Choroid plexus epithelial cell (primary cell): ENCODE measurements at regions not wholly inside any gene's neighbourhood (a gene's known extent, or its start where the extent isn't known, plus 50 kb on each side); places are given as distances from the start of the nearest gene placed in this dataset.

Experiments
- DNase-seq: peaks from one replicate; pipeline ENCODE4 v3.0.0-alpha.2; 2010; ENCODE audit warnings: low read depth
- H3K4me3 ChIP-seq: 2 replicates; pipeline ENCODE4 v1.5.1; 2011; ENCODE audit warnings: low read depth, mild to moderate bottlenecking, control low read depth, low read length, moderate library complexity
- CTCF ChIP-seq: conservative IDR thresholded peaks from 2 replicates; pipeline ENCODE4 v1.5.1; 2011; ENCODE audit warnings: low read depth, mild to moderate bottlenecking, control low read depth, inconsistent platforms, low read length, moderate library complexity

- no peak overlapping the region for H3K4me3 ChIP-seq
- TF ChIP-seq CTCF, result no peak
- no peak for DNase-seq
Observed at GRCh38 chr1:91130256-91130985, 108.6 kb upstream of the ZNF644 start.

GRCh38 chr1:91129458-91129857 is 107.6 kb upstream of the ZNF644 start:
- no peak for DNase-seq
- no peak overlapping the region for H3K4me3 ChIP-seq

GRCh38 chr1:91129017-91129416 is 107.2 kb upstream of the ZNF644 start:
- H3K4me3 ChIP-seq, result no peak overlapping the region

More at GRCh38 chr1:91129458-91129857, 107.6 kb upstream of the ZNF644 start:
- TF ChIP-seq CTCF, result no peak

GRCh38 chr1:91124989-91125417 is 103.2 kb upstream of the ZNF644 start:
- no peak overlapping the region for H3K4me3 ChIP-seq
- no peak for TF ChIP-seq CTCF
- DNase-seq, result no peak

More at GRCh38 chr1:91129017-91129416, 107.2 kb upstream of the ZNF644 start:
- TF ChIP-seq CTCF, result no peak
- no peak for DNase-seq

- no peak for DNase-seq
- TF ChIP-seq CTCF, result no peak
- H3K4me3 ChIP-seq, result no peak overlapping the region
Observed at GRCh38 chr1:91124290-91124985, 102.6 kb upstream of the ZNF644 start.

GRCh38 chr1:91123773-91124172 is 101.9 kb upstream of the ZNF644 start:
- no peak overlapping the region for H3K4me3 ChIP-seq
- no peak for DNase-seq
- no peak for TF ChIP-seq CTCF
